ENCODE measurements at regions not wholly inside any gene's neighbourhood (a gene's known extent, or its start where the extent isn't known, plus 50 kb on each side); places are given as distances from the start of the nearest gene placed in this dataset.

DNA sequence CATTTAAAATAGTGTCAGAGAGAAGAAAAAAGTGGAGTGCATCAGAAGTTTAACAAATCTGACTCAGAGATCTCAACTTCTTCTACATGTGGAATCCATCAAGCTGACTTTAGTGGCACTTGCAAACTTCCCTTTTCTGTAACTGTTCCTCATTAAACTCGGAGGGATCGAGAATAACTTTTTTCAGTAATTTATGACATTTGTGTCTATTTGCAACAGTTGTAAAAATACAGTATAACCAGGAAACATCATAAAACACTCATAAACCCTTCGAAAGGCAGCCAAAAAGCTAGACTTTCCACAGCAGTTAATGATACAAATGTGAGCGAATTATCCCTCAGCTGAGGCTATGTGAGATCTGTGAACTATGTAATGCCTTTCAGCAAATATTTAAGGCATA lies 1936.8 kb upstream of the SEL1L start:
- DNase-seq (ENCODE audit: low read depth): peak; percentile 18
- TF ChIP-seq MYC (IDR thresholded peaks at IDR 0.05; ENCODE audit: low read depth, low read length) (no peak), CTCF (IDR thresholded peaks at IDR 0.05; ENCODE audit: low read depth, low read length) (no peak), POLR2A (IDR thresholded peaks at IDR 0.05; ENCODE audit: extremely low read depth, insufficient read length) (no peak), MAX (IDR thresholded peaks at IDR 0.05; ENCODE audit: low read depth, low read length) (no peak)
- H3K4me3 ChIP-seq (ENCODE audit: low read depth, low read length): no peak overlapping the region

DNA sequence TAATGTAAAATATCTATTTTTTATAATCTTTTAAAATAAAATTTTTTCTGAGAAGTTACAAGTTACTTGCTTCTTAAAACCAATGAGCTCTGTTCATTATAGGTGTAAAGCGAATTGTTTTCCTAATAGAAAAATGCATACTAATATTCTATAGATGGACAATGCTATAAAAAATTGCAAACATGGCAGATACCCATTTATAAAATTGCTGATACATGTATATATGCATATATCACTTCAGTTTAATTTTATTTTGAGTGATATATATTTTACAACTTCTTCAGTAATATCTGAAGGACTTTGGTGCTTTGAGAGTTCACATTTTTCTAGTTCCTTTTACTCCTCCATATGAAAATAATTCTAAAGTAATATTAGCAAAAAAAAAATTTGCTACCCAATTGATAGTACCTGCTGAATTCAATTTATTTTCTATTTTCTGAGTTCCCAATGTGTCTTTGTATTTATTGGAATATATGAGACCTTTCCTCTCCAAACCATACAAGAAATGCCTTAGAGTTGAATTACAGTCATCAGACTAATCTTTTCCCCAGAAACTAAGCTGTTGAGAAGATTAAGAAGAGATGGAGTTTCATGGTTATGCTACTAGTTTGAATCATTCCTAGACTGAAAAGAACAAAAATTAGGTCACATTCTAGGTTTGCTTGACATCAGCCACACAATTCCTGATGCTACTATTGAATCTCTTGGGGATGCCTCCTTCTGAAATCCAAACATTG lies 1937.5 kb upstream of the SEL1L start:
- no peak overlapping the region for H3K4me3 ChIP-seq (ENCODE audit: low read depth, low read length)
- no peak for DNase-seq (ENCODE audit: low read depth)
- TF ChIP-seq MYC (IDR thresholded peaks at IDR 0.05; ENCODE audit: low read depth, low read length): no peak
- no peak for TF ChIP-seq POLR2A (IDR thresholded peaks at IDR 0.05; ENCODE audit: extremely low read depth, insufficient read length)
- no peak for TF ChIP-seq CTCF (IDR thresholded peaks at IDR 0.05; ENCODE audit: low read depth, low read length)
- no peak for TF ChIP-seq MAX (IDR thresholded peaks at IDR 0.05; ENCODE audit: low read depth, low read length)

- H3K4me3 ChIP-seq (ENCODE audit: low read depth, low read length): no peak overlapping the region
- TF ChIP-seq POLR2A (IDR thresholded peaks at IDR 0.05; ENCODE audit: extremely low read depth, insufficient read length) (no peak), MYC (IDR thresholded peaks at IDR 0.05; ENCODE audit: low read depth, low read length) (no peak), CTCF (IDR thresholded peaks at IDR 0.05; ENCODE audit: low read depth, low read length) (no peak), MAX (IDR thresholded peaks at IDR 0.05; ENCODE audit: low read depth, low read length) (no peak)
- DNase-seq (ENCODE audit: low read depth): no peak
Measured at GRCh38 chr14:83473416-83474235, 1940.0 kb upstream of the SEL1L start.

GRCh38 chr14:83478741-83479140 lies 1945.1 kb upstream of the SEL1L start:
- H3K4me3 ChIP-seq (ENCODE audit: low read depth, low read length): no peak overlapping the region
- no peak for TF ChIP-seq CTCF (IDR thresholded peaks at IDR 0.05; ENCODE audit: low read depth, low read length)
- no peak for TF ChIP-seq POLR2A (IDR thresholded peaks at IDR 0.05; ENCODE audit: extremely low read depth, insufficient read length)
- TF ChIP-seq MYC (IDR thresholded peaks at IDR 0.05; ENCODE audit: low read depth, low read length): no peak
- TF ChIP-seq MAX (IDR thresholded peaks at IDR 0.05; ENCODE audit: low read depth, low read length): no peak
- DNase-seq (ENCODE audit: low read depth): no peak

- no peak for DNase-seq (ENCODE audit: low read depth)
- no peak overlapping the region for H3K4me3 ChIP-seq (ENCODE audit: low read depth, low read length)
- TF ChIP-seq POLR2A (IDR thresholded peaks at IDR 0.05; ENCODE audit: extremely low read depth, insufficient read length) (no peak), MYC (IDR thresholded peaks at IDR 0.05; ENCODE audit: low read depth, low read length) (no peak), CTCF (IDR thresholded peaks at IDR 0.05; ENCODE audit: low read depth, low read length) (no peak), MAX (IDR thresholded peaks at IDR 0.05; ENCODE audit: low read depth, low read length) (no peak)
Measured at GRCh38 chr14:83483063-83483462, 1949.4 kb upstream of the SEL1L start.

Data from NB4 (cell line).